GM23338 (cell line): ENCODE measurements at regions not wholly inside any gene's neighbourhood (a gene's known extent, or its start where the extent isn't known, plus 50 kb on each side); places are given as distances from the start of the nearest gene placed in this dataset.

Experiments used
- ATAC-seq: fragments of 200-7000 bp; cut with Tn5 transposase; 3 replicates; pipeline ENCODE4 v1.9.1; 2020
- DNase-seq: peaks from one replicate; pipeline ENCODE4 v3.0.0-alpha.2; 2015; ENCODE audit warnings: low spot score
- H2AFZ ChIP-seq: fragments of 200-600 bp; sonication (generic); 2 replicates; pipeline ENCODE4 v1.8.0; 2016; ENCODE audit warnings: antibody characterized with exemption, mild to moderate bottlenecking, moderate library complexity
- H3F3A ChIP-seq: fragments of 200-600 bp; sonication (generic); replicated peaks from 2 replicates; pipeline ENCODE4 v1.8.0; 2017; ENCODE audit warnings: antibody characterized with exemption, mixed run types, low read depth
- H3K27ac ChIP-seq: fragments of 200-600 bp; sonication (generic); 2 replicates; pipeline ENCODE4 v1.6.1; 2016; ENCODE audit warnings: low read depth
- H3K27me3 ChIP-seq: fragments of 200-600 bp; sonication (generic); 2 replicates; pipeline ENCODE4 v1.8.0; 2016; ENCODE audit warnings: mild to moderate bottlenecking, mixed run types, moderate library complexity; ENCODE audit not compliant: insufficient read depth
- H3K36me3 ChIP-seq: fragments of 200-600 bp; sonication (generic); 2 replicates; pipeline ENCODE4 v1.8.0; 2016; ENCODE audit warnings: mild to moderate bottlenecking; ENCODE audit not compliant: insufficient read depth
- H3K4me1 ChIP-seq: fragments of 200-600 bp; sonication (generic); 2 replicates; pipeline ENCODE4 v1.8.0; 2016; ENCODE audit warnings: mild to moderate bottlenecking, moderate library complexity; ENCODE audit not compliant: insufficient read depth
- H3K4me2 ChIP-seq: fragments of 200-600 bp; sonication (generic); 2 replicates; pipeline ENCODE4 v1.7.1; 2017; ENCODE audit warnings: mixed run types
- H3K4me3 ChIP-seq: fragments of 200-600 bp; sonication (generic); 2 replicates; pipeline ENCODE4 v1.6.1; 2016; ENCODE audit warnings: mixed run types
- H3K79me2 ChIP-seq: fragments of 200-600 bp; sonication (generic); replicated peaks from 2 replicates; pipeline ENCODE4 v1.8.0; 2017; ENCODE audit warnings: mild to moderate bottlenecking; ENCODE audit not compliant: insufficient read depth
- H3K9me2 ChIP-seq: fragments of 200-600 bp; sonication (generic); 2 replicates; pipeline ENCODE4 v1.8.0; 2017; ENCODE audit not compliant: insufficient read depth
- H4K20me1 ChIP-seq: fragments of 200-600 bp; sonication (generic); replicated peaks from 2 replicates; pipeline ENCODE4 v1.8.0; 2017; ENCODE audit warnings: mild to moderate bottlenecking; ENCODE audit not compliant: insufficient read depth
- H3K27ac Mint-ChIP-seq: 2 replicates; pipeline ENCODE4 v1.8.0; 2020; ENCODE audit warnings: inconsistent platforms, mild to moderate bottlenecking, moderate library complexity, mixed read lengths
- H3K27me3 Mint-ChIP-seq: 3 replicates; pipeline ENCODE4 v1.8.0; 2022; ENCODE audit warnings: low read depth, mild to moderate bottlenecking, moderate library complexity, mixed read lengths, inconsistent platforms; ENCODE audit not compliant: insufficient read depth, poor library complexity
- H3K36me3 Mint-ChIP-seq: 3 replicates; pipeline ENCODE4 v1.8.0; 2021; ENCODE audit warnings: low read depth, mild to moderate bottlenecking, inconsistent platforms, moderate library complexity, mixed read lengths
- H3K4me1 Mint-ChIP-seq: 3 replicates; pipeline ENCODE4 v1.8.0; 2020; ENCODE audit warnings: mild to moderate bottlenecking, inconsistent platforms, mixed read lengths
- H3K4me3 Mint-ChIP-seq: 3 replicates; pipeline ENCODE4 v1.8.0; 2021; ENCODE audit warnings: moderate library complexity, mild to moderate bottlenecking, inconsistent platforms, mixed read lengths
- H3K9me3 Mint-ChIP-seq: 3 replicates; pipeline ENCODE4 v1.8.0; 2020; ENCODE audit warnings: moderate library complexity, mild to moderate bottlenecking, inconsistent platforms, mixed read lengths
- EZH2phosphoT487 ChIP-seq: fragments of 200-600 bp; sonication (generic); IDR thresholded peaks from one replicate; pipeline ENCODE4 v1.8.1; 2018; ENCODE audit warnings: antibody characterized with exemption; ENCODE audit not compliant: unreplicated experiment
- ZNF114 ChIP-seq: fragments of 250-450 bp; sonication (Bioruptor Pico); IDR thresholded peaks from 2 replicates; pipeline ENCODE4 v1.5.0; 2020; ENCODE audit warnings: mild to moderate bottlenecking, moderate library complexity
- TF ChIP-seq, protein P1 (sequence below), 2 experiments: fragments of 200-600 bp in 1 of 2; sonication (generic) in 1 of 2; conservative IDR thresholded peaks; 2 replicates each; pipeline versions ENCODE4 v1.5.1 to v1.6.1; 2016 to 2017; ENCODE audit warnings: antibody characterized with exemption in 2 of 2, low read depth in 2 of 2, mild to moderate bottlenecking in 2 of 2, moderate library complexity in 1 of 2
- TF ChIP-seq, protein P2 (sequence below): fragments of 250-450 bp; sonication (Bioruptor Pico); IDR thresholded peaks from 2 replicates; pipeline ENCODE4 v1.5.0; 2020; ENCODE audit warnings: mild to moderate bottlenecking, moderate library complexity

DNA sequence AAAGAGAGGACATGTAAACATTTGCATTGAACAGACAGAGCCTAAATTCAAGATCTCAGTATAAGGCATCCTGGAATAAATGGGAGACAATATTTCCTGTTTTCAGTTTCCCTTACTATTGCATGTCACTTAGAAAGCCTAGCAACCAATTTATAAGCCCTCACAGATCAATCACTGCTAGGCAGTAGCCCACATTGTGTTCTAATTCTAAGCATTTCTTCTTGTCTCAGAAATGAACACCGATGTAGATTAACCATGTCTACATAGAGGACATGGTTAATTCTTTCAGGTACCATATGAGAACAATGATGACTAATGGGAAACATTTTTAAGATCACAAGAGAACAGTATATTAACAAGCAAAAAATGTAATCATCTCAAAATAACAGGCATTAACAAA, 79.6 kb upstream of the HMHB1 start:
- ATAC-seq (no peak), DNase-seq (no peak)
- H3K27ac Mint-ChIP-seq, result no peak overlapping the region
- H2AFZ ChIP-seq, result no peak overlapping the region
- no peaks in the 10 kb centered on the region for H4K20me1 ChIP-seq
- H3K4me2 ChIP-seq, result no peak overlapping the region
- no peaks in the 10 kb centered on the region for H3K27me3 ChIP-seq
- no peak overlapping the region for H3K27ac ChIP-seq
- H3K9me3 Mint-ChIP-seq, result no peaks in the 10 kb centered on the region
- 0 out of 2 replicates have a peak, but pooled peaks cover 8% of the 10 kb centered on the region for H3K9me2 ChIP-seq
- H3K36me3 Mint-ChIP-seq, result no peaks in the 10 kb centered on the region
- peaks cover 8% of the 10 kb centered on the region for H3K4me1 ChIP-seq
- H3K27me3 Mint-ChIP-seq, result no peaks in the 10 kb centered on the region
- H3K4me3 ChIP-seq, result no peak overlapping the region
- no peaks in the 10 kb centered on the region for H3K79me2 ChIP-seq
- peaks cover 14% of the 10 kb centered on the region for H3K4me1 Mint-ChIP-seq
- H3K36me3 ChIP-seq, result no peaks in the 10 kb centered on the region
- H3K4me3 Mint-ChIP-seq, result no peak overlapping the region
- TF ChIP-seq, protein P1, sequence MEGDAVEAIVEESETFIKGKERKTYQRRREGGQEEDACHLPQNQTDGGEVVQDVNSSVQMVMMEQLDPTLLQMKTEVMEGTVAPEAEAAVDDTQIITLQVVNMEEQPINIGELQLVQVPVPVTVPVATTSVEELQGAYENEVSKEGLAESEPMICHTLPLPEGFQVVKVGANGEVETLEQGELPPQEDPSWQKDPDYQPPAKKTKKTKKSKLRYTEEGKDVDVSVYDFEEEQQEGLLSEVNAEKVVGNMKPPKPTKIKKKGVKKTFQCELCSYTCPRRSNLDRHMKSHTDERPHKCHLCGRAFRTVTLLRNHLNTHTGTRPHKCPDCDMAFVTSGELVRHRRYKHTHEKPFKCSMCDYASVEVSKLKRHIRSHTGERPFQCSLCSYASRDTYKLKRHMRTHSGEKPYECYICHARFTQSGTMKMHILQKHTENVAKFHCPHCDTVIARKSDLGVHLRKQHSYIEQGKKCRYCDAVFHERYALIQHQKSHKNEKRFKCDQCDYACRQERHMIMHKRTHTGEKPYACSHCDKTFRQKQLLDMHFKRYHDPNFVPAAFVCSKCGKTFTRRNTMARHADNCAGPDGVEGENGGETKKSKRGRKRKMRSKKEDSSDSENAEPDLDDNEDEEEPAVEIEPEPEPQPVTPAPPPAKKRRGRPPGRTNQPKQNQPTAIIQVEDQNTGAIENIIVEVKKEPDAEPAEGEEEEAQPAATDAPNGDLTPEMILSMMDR (conservative IDR thresholded peaks at IDR 0.05; ENCODE audit: low read depth in 2 of 2), result no peak
- TF ChIP-seq, protein P2, sequence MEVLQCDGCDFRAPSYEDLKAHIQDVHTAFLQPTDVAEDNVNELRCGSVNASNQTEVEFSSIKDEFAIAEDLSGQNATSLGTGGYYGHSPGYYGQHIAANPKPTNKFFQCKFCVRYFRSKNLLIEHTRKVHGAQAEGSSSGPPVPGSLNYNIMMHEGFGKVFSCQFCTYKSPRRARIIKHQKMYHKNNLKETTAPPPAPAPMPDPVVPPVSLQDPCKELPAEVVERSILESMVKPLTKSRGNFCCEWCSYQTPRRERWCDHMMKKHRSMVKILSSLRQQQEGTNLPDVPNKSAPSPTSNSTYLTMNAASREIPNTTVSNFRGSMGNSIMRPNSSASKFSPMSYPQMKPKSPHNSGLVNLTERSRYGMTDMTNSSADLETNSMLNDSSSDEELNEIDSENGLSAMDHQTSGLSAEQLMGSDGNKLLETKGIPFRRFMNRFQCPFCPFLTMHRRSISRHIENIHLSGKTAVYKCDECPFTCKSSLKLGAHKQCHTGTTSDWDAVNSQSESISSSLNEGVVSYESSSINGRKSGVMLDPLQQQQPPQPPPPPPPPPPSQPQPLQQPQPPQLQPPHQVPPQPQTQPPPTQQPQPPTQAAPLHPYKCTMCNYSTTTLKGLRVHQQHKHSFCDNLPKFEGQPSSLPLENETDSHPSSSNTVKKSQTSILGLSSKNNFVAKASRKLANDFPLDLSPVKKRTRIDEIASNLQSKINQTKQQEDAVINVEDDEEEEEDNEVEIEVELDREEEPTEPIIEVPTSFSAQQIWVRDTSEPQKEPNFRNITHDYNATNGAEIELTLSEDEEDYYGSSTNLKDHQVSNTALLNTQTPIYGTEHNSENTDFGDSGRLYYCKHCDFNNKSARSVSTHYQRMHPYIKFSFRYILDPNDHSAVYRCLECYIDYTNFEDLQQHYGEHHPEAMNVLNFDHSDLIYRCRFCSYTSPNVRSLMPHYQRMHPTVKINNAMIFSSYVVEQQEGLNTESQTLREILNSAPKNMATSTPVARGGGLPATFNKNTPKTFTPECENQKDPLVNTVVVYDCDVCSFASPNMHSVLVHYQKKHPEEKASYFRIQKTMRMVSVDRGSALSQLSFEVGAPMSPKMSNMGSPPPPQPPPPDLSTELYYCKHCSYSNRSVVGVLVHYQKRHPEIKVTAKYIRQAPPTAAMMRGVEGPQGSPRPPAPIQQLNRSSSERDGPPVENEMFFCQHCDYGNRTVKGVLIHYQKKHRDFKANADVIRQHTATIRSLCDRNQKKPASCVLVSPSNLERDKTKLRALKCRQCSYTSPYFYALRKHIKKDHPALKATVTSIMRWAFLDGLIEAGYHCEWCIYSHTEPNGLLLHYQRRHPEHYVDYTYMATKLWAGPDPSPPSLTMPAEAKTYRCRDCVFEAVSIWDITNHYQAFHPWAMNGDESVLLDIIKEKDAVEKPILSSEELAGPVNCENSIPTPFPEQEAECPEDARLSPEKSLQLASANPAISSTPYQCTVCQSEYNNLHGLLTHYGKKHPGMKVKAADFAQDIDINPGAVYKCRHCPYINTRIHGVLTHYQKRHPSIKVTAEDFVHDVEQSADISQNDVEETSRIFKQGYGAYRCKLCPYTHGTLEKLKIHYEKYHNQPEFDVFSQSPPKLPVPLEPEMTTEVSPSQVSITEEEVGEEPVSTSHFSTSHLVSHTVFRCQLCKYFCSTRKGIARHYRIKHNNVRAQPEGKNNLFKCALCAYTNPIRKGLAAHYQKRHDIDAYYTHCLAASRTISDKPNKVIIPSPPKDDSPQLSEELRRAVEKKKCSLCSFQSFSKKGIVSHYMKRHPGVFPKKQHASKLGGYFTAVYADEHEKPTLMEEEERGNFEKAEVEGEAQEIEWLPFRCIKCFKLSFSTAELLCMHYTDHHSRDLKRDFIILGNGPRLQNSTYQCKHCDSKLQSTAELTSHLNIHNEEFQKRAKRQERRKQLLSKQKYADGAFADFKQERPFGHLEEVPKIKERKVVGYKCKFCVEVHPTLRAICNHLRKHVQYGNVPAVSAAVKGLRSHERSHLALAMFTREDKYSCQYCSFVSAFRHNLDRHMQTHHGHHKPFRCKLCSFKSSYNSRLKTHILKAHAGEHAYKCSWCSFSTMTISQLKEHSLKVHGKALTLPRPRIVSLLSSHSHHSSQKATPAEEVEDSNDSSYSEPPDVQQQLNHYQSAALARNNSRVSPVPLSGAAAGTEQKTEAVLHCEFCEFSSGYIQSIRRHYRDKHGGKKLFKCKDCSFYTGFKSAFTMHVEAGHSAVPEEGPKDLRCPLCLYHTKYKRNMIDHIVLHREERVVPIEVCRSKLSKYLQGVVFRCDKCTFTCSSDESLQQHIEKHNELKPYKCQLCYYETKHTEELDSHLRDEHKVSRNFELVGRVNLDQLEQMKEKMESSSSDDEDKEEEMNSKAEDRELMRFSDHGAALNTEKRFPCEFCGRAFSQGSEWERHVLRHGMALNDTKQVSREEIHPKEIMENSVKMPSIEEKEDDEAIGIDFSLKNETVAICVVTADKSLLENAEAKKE, result no peak
- TF ChIP-seq ZNF114 (CRISPR knock-in tag), result no peak
- TF ChIP-seq EZH2phosphoT487, result no peak
- H3F3A ChIP-seq, result no peaks in the 10 kb centered on the region
